HG02759 (cell line): ENCODE measurements at regions not wholly inside any gene's neighbourhood (a gene's known extent, or its start where the extent isn't known, plus 50 kb on each side); places are given as distances from the start of the nearest gene placed in this dataset.
"Not testable (repeated sequence)": the region's sequence is repeated elsewhere in the genome, so short reads cannot be mapped to it uniquely, and the experiment has no call there.

ENCODE experiments used
- ATAC-seq: cut with Tn5 transposase; IDR thresholded peaks from one replicate; pipeline ENCODE4 v1.9.1; 2021; ENCODE audit warnings: mild to moderate bottlenecking, moderate library complexity; ENCODE audit not compliant: unreplicated experiment

DNA sequence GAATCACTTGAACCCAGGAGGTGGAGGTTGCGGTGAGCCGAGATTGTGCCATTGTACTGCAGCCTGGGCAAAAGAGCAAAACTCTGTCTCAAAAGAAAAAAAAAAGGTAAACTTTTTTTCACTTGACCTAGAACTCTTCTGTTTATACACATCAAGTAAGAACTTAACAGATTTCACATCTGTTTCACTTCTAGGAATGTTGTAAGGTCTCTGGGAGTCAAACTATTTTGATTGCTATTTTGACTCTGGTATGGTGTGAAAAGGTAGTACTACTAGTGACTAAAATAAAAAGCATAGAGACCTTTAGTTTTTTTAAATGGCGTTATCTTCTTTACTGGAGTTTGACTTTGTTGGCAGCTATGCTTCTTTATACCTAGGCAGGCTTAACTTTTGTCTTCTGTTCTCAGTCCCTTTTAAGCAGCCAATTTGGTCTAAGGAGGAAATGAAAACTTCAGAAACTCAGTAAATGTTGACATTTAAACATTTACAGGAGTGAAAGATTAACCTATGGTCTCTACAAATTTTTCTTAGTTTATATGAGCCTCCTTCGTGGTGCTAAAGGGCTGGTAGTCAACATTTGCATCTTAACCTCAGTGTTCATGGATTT, 84.7 kb downstream of the METTL2B start:
- peak; percentile 67 for ATAC-seq

- ATAC-seq: not testable (repeated sequence)
Observed at GRCh38 chr7:128562795-128563194, 86.2 kb downstream of the METTL2B start.

DNA sequence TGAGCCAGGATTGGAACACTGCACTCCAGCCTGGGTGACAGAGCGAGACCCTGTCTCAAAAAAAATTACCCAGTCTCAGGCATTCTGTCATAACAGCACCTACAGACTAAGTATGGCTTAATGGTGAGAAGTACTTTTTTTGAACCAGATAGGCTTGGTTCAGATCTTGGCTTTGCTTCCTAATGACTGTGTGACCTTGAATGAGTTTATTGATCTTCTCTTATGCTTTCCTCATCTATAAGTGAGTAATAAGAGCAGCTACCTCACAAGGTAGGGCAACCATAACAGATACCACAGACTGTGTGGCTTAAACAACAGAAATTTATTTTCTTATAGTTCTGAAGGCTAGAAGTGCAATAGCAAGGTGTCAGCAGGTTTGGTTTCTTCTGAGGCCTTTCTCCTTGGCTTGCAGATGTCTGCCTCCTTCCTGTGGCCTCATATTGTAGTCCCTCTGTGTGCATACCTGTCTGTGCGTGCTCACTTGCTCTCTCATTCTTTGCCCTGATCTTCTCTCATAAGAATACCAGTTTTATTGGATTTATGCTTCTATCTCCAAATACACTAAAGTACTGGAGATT, 87.7 kb downstream of the METTL2B start:
- not testable (repeated sequence) for ATAC-seq

GRCh38 chr7:128564932-128565864, 88.7 kb downstream of the METTL2B start:
- ATAC-seq: not testable (repeated sequence)

DNA sequence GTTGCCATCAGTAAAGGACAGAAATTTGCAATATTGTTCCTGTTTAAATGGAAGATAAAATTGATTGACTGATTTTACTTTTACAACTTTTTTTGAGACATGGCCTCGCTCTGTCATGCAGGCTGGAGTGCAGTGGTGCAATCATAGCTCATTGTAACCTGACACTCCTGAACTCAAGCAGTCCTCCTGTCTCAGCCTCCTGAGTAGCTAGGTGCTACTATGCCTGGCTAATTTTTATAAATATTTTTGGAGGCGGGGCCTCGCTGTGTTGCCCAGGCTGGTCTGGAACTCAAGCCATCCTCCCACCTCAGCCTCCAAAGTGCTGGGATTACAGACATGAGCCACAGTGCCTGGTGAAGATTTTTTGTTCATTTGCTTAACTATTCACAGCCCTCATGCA, 96.8 kb upstream of the GARIN1A start:
- not testable (repeated sequence) for ATAC-seq

DNA sequence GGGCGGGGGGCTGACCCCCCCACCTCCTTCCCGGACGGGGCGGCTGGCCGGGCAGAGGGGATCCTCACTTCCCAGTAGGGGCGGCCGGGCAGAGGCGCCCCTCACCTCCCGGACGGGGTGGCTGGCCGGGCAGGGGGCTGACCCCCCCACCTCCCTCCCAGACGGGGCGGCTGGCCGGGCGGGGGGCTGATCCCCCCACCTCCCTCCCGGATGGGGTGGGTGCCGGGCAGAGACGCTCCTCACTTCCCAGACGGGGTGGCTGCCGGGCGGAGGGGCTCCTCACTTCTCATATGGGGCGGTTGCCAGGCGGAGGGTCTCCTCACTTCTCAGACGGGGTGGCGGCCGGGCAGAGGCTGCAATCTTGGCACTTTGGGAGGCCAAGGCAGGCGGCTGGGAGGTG, 95.1 kb upstream of the GARIN1A start:
- ATAC-seq: not testable (repeated sequence)

DNA sequence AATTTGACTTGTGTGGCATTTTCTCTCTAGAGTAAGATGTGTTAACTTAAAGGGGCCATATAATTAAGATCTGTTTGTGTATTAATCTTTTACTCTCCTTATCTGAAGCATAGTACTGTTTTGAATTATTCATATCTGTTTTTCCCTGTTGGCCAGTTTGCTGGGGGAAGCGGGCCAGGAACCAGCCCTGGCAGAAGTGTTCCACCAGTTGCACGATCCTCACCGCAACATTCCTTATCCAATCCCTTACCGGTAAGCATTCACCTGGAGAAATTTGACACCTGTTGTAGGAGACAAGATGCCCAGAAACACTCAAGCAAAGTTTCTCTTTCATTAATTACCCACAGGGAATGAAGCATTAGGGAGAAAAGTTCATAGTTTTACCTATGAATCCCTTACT, 92.2 kb upstream of the GARIN1A start:
- ATAC-seq: not testable (repeated sequence)

- ATAC-seq: not testable (repeated sequence)
Observed at GRCh38 chr7:128581100-128581499, 91.0 kb upstream of the GARIN1A start.

DNA sequence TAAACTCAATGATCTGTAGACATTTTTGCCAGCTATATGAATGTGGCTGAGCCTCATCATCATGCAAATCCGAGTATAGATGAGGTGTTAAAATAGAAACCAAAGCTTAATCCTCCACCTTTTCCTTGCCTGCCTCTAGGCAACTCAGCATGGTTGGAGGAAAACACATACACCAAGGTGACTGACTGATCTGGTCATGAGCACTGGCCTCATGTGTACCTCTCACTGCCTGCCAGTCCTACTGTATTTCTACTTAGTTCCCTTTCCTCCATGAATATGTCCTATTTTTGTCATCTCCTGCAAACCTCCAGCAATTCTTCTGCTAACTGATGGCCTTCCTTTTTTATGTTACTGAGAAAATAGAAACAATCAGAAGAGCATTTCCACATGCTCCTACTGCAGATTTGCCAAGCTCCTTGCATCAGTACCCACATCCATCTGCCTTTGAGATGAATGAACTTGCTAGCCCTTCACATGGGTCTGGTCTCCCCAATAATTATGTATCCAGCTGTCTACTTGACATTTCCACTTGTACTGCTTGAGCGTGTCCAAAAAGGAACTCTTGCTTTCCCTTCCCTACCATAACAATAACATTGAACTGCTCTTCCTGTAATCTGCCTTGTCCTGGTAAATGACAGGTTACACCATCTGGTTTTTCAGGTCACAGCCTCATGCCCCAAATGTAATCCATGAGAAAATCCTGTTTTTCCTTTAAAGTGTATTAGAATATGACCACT, 90.1 kb upstream of the GARIN1A start:
- not testable (repeated sequence) for ATAC-seq

GRCh38 chr7:128586715-128587114, 85.4 kb upstream of the GARIN1A start:
- ATAC-seq: not testable (repeated sequence)

DNA sequence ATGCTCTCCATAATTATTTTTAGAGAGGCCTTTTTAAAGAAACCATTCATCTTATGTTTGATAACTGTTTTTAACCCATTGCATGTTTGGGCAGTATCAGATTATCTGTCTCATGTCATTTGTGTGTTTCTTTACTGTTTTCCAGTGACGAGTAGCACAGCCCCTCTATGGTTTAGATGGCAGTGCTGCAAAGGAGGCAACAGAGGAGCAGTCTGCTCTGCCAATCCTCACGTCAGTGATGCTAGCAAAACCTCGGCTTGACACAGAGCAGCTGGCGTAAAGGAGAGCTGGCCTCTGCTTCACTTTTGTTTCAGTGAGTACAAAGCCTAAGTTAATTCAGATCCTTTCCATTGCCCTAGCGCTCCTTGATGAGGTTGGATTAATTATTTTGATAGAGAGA, 80.4 kb upstream of the GARIN1A start:
- ATAC-seq: no peak

DNA sequence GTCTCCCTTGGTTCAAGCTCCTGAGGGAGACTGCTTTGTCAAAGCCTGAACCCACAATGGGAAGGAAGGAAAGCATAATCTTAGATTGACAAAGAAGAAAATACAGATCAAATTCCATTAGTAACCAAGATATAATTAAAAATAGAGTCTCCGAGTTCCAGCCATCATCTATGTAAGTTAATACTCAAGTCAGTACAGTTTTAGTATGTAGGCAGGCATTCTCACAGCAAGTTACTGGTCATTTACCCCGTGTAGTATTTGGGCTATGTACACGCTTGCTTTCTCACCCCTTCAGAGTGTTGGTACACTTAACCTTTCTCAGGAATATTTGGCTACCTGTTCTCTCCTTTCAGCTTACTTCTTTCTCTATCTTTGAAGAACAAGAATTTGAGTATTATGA, 79.9 kb upstream of the GARIN1A start:
- ATAC-seq: not testable (repeated sequence)

- not testable (repeated sequence) for ATAC-seq
Observed at GRCh38 chr7:128594061-128594460, 78.0 kb upstream of the GARIN1A start.

DNA sequence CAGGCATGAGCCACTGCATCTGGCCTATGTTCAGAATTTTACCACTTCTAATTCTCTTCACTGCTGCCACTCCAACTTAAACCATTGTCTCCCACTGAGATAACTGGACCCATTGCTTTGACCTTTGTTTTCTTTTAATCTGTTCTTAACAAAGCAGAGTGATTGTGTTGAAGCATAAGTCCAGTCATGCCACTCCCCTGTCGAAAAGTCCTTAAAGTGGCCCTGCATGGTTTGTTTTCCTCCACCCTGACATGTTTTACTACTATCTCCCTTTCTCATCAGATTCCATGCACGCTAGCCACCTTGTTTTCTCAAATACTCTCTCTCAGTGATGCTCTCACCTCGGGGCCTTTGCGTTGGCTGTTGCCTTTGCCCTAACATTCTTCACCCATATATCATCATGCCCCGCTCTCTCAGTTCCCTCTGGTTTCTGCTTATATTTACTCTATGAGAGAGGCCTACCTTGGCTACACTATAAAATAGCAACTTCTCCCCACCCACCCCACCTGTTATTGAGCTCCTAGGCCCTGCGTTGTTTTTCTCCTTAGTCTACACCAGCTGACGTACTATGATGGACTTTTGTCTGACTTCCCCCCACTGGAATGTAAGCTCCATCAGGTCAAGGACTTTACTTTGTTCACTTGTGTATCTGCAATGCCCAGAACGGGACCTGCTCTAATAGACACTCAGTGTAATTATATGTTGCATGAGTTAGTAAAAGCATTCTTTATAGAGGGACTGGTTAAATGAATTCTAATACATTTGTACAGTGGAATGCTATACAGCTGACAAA, 75.6 kb upstream of the GARIN1A start:
- ATAC-seq: not testable (repeated sequence)

GRCh38 chr7:128598946-128599345, 73.1 kb upstream of the GARIN1A start:
- ATAC-seq: not testable (repeated sequence)

GRCh38 chr7:128608678-128609421, 63.2 kb upstream of the GARIN1A start:
- ATAC-seq: peak; percentile 86

- not testable (repeated sequence) for ATAC-seq
Observed at GRCh38 chr7:128613366-128613765, 58.7 kb upstream of the GARIN1A start.

DNA sequence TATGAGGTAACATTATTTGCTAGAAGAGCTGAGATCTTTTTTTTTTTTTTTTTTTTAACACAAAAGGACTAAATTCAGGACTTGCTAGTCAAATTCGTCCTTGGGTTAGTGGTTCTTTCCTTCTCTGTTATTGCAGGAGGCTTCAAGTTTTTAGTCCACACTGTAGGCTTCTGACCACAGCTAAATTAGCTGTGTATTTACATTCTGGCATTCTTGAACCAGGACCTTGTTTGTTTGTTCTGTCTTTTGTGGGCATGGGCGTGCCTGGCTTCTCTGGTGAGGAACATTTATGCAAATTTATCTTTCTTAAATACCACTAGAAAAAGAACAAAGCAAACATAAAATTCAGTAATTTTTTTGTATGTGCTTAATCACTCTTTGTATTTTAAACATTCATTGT, 57.3 kb upstream of the GARIN1A start:
- ATAC-seq: not testable (repeated sequence)

GRCh38 chr7:128616799-128617198, 55.3 kb upstream of the GARIN1A start:
- not testable (repeated sequence) for ATAC-seq
